BJ (cell line): ENCODE measurements at regions not wholly inside any gene's neighbourhood (a gene's known extent, or its start where the extent isn't known, plus 50 kb on each side); places are given as distances from the start of the nearest gene placed in this dataset.

Experiments
- CTCF ChIA-PET: fragments of 350-600 bp; formaldehyde crosslinking; extraction: SDS; loops from one replicate; lab custom pipeline; 2021; ENCODE audit warnings: antibody characterized with exemption, inconsistent platforms; lab: Yijun Ruan, JAX
- POLR2A ChIA-PET: fragments of 300-600 bp; sonication (Branson Sonifier 250); formaldehyde crosslinking; extraction: SDS; loops from one replicate; lab custom pipeline; 2021; ENCODE audit warnings: antibody characterized with exemption; lab: Charles Lee
- DNase-seq: peaks from one replicate; pipeline ENCODE4 v3.0.0-alpha.2; 2011; ENCODE audit warnings: low read depth
- H3K27me3 ChIP-seq: 2 replicates; pipeline ENCODE4 v1.6.0; 2011; ENCODE audit warnings: low read length; ENCODE audit not compliant: control insufficient read depth, insufficient read depth
- H3K36me3 ChIP-seq: 2 replicates; pipeline ENCODE4 v1.5.1; 2011; ENCODE audit warnings: low read length; ENCODE audit not compliant: control insufficient read depth, insufficient read depth
- H3K4me3 ChIP-seq: 2 replicates; pipeline ENCODE4 v1.5.1; 2011; ENCODE audit warnings: low read depth, mild to moderate bottlenecking, control low read depth, low read length
- CTCF ChIP-seq: IDR thresholded peaks from 2 replicates; pipeline ENCODE4 v1.5.1; 2011; ENCODE audit warnings: low read depth, mild to moderate bottlenecking, control low read depth, inconsistent platforms, low read length, moderate library complexity; ENCODE audit not compliant: insufficient read depth

- no peak for DNase-seq
- Histone ChIP-seq H3K27me3 (no peaks in the 10 kb centered on the region), H3K4me3 (no peak overlapping the region), H3K36me3 (no peaks in the 10 kb centered on the region)
- no peak for TF ChIP-seq CTCF
- ChIA-PET CTCF (no interaction called here), POLR2A (no interaction called here)
Observed at GRCh38 chr13:88761145-88761544, 1090.0 kb downstream of the SLITRK5 start.

GRCh38 chr13:88764103-88764502 lies 1092.9 kb downstream of the SLITRK5 start:
- POLR2A ChIA-PET = no interaction called here
- no peaks in the 10 kb centered on the region for H3K27me3 ChIP-seq
- H3K36me3 ChIP-seq = no peaks in the 10 kb centered on the region
- CTCF ChIA-PET = no interaction called here
- no peak overlapping the region for H3K4me3 ChIP-seq
- TF ChIP-seq CTCF = no peak
- DNase-seq = no peak

- Histone ChIP-seq H3K36me3 (no peaks in the 10 kb centered on the region), H3K4me3 (no peak overlapping the region), H3K27me3 (no peaks in the 10 kb centered on the region)
- CTCF ChIA-PET = no interaction called here
- POLR2A ChIA-PET = no interaction called here
- no peak for TF ChIP-seq CTCF
- DNase-seq = no peak
Observed at GRCh38 chr13:88800505-88800904, 1129.3 kb downstream of the SLITRK5 start.

- no peak overlapping the region for H3K4me3 ChIP-seq
- CTCF ChIA-PET = no interaction called here
Observed at GRCh38 chr13:88801361-88801760, 1130.2 kb downstream of the SLITRK5 start.

GRCh38 chr13:88802886-88803285 lies 1131.7 kb downstream of the SLITRK5 start:
- ChIA-PET POLR2A (no interaction called here), CTCF (no interaction called here)
- Histone ChIP-seq H3K4me3 (no peak overlapping the region), H3K27me3 (no peaks in the 10 kb centered on the region), H3K36me3 (no peaks in the 10 kb centered on the region)
- DNase-seq = no peak
- TF ChIP-seq CTCF = no peak

More at GRCh38 chr13:88801361-88801760, 1130.2 kb downstream of the SLITRK5 start:
- no peak for DNase-seq
- TF ChIP-seq CTCF = no peak
- Histone ChIP-seq H3K36me3 (no peaks in the 10 kb centered on the region), H3K27me3 (no peaks in the 10 kb centered on the region)
- POLR2A ChIA-PET = no interaction called here
